Ishikawa (cell line): ENCODE measurements at regions not wholly inside any gene's neighbourhood (a gene's known extent, or its start where the extent isn't known, plus 50 kb on each side); places are given as distances from the start of the nearest gene placed in this dataset.

ENCODE experiments used
- EGR1 ChIP-seq: IDR thresholded peaks from 2 replicates; pipeline ENCODE4 v1.6.1; 2012
- EP300 ChIP-seq: IDR thresholded peaks from 2 replicates; pipeline ENCODE4 v1.6.1; 2012; ENCODE audit warnings: borderline replicate concordance
- RAD21 ChIP-seq: IDR thresholded peaks from 2 replicates; pipeline ENCODE4 v1.6.1; 2012; ENCODE audit warnings: low read depth

DNA sequence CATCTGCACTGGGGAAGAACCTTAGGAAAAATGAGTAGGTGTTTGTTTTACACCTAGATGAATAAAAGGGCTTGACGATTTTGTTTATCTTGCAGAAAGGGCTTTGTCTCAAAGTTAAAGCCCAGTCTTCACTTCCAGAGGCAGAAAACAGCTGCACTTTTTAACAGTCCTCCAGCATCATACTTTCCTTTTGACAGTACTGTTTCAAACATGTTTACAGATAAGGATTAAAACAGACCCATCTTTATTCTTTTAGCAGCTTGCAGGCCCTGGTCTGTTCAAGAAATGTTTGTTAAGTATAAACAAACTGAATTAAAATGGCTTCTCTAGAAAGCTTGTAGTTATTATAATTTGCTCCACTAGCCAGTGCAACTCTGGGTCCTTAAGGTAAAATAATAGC, 374.2 kb downstream of the EPHA7 start:
- TF ChIP-seq EP300 (no peak), EGR1 (no peak), RAD21 (no peak)
